22Rv1 (cell line): ENCODE measurements at regions not wholly inside any gene's neighbourhood (a gene's known extent, or its start where the extent isn't known, plus 50 kb on each side); places are given as distances from the start of the nearest gene placed in this dataset.

ENCODE experiments used
- ZFX ChIP-seq: fragments of 450-650 bp; IDR thresholded peaks from 2 replicates; pipeline ENCODE4 v1.6.1; 2017; ENCODE audit warnings: antibody characterized with exemption, borderline replicate concordance
- TF ChIP-seq, protein P1 (sequence below): fragments of 450-650 bp; IDR thresholded peaks from 2 replicates; pipeline ENCODE4 v1.5.1; 2017; ENCODE audit warnings: mild to moderate bottlenecking

DNA sequence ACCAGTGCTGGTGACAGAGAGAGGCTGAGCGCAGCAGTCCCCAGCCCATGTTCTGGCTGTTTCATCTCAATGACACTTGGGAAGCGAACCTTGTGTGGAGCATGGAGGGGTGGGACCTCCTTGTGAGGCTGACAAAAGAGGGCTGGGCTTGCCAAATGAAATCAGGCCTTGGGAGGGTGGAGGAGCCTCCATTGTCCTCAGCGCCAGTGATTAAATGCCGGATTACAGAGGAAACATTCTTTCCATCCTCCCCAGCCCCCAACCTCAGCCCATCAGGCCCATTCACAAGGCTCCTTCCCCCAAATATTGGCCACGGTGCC is 63.3 kb upstream of the PAXBP1 start:
- TF ChIP-seq, protein P1, sequence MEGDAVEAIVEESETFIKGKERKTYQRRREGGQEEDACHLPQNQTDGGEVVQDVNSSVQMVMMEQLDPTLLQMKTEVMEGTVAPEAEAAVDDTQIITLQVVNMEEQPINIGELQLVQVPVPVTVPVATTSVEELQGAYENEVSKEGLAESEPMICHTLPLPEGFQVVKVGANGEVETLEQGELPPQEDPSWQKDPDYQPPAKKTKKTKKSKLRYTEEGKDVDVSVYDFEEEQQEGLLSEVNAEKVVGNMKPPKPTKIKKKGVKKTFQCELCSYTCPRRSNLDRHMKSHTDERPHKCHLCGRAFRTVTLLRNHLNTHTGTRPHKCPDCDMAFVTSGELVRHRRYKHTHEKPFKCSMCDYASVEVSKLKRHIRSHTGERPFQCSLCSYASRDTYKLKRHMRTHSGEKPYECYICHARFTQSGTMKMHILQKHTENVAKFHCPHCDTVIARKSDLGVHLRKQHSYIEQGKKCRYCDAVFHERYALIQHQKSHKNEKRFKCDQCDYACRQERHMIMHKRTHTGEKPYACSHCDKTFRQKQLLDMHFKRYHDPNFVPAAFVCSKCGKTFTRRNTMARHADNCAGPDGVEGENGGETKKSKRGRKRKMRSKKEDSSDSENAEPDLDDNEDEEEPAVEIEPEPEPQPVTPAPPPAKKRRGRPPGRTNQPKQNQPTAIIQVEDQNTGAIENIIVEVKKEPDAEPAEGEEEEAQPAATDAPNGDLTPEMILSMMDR, result no peak
- TF ChIP-seq ZFX, result no peak
